PFSK-1 (cell line): ENCODE measurements at regions not wholly inside any gene's neighbourhood (a gene's known extent, or its start where the extent isn't known, plus 50 kb on each side); places are given as distances from the start of the nearest gene placed in this dataset.

ENCODE experiments used
- FOXP2 ChIP-seq: optimal IDR thresholded peaks from 2 replicates; pipeline ENCODE3; 2011; ENCODE audit warnings: borderline replicate concordance, control low read depth, inconsistent platforms; ENCODE audit not compliant: insufficient read depth; ENCODE audit errors: extremely low read length, extremely low read depth
- POLR2AphosphoS5 ChIP-seq: IDR thresholded peaks from 2 replicates; pipeline ENCODE4 v1.6.1; 2012; ENCODE audit warnings: low read depth, mild to moderate bottlenecking, control low read depth, low read length, moderate library complexity
- REST ChIP-seq, 2 experiments: IDR thresholded peaks; 2 replicates each; pipeline versions ENCODE4 v1.6.1 to v1.8.0; 2011 to 2012; ENCODE audit warnings: low read depth in 2 of 2, low read length in 2 of 2, control low read depth in 1 of 2, inconsistent platforms in 1 of 2, mild to moderate bottlenecking in 1 of 2, moderate library complexity in 1 of 2; ENCODE audit not compliant: insufficient read depth in 1 of 2
- SIN3A ChIP-seq: IDR thresholded peaks from 2 replicates; pipeline ENCODE4 v1.6.1; 2012; ENCODE audit warnings: mild to moderate bottlenecking, low read length, moderate library complexity, borderline replicate concordance; ENCODE audit not compliant: insufficient read depth
- TAF1 ChIP-seq: IDR thresholded peaks from 2 replicates; pipeline ENCODE4 v1.6.1; 2012; ENCODE audit warnings: low read length, control low read depth, borderline replicate concordance; ENCODE audit not compliant: insufficient read depth

- TF ChIP-seq SIN3A (no peak), TAF1 (no peak), FOXP2 (no peak), POLR2AphosphoS5 (no peak), REST (IDR thresholded peaks at IDR 0.05; ENCODE audit: insufficient read depth in 1 of 2, low read depth in 2 of 2, low read length in 2 of 2) (no peak)
These were observed 80.1 kb downstream of the SEC61G start for GRCh38 chr7:54678763-54679489.

- TF ChIP-seq SIN3A (no peak), TAF1 (no peak), FOXP2 (no peak), REST (IDR thresholded peaks at IDR 0.05; ENCODE audit: insufficient read depth in 1 of 2, low read depth in 2 of 2, low read length in 2 of 2) (no peak)
These were observed 84.1 kb downstream of the SEC61G start for GRCh38 chr7:54674891-54675290.

DNA sequence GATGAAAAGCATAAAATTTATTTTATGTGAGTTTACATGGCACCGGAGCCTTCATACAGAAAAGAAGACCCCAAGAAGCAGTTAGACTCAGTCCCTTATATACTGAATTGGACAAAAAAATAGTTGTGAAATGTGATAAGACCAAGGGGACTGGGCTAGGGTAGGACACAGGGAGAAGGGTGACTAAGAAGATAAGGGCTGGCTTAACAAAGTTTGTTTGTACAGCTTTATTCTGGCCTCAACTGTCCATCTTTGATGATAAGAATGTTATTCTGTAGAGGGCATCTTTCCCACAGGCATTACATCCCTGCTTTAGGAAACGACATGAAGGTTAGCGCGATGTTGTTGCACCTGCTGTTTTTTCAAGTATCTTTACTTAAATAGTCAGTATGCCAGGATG lies 86.5 kb downstream of the SEC61G start:
- TF ChIP-seq FOXP2 = no peak
- no peak for TF ChIP-seq SIN3A
- TF ChIP-seq POLR2AphosphoS5 = no peak
- TF ChIP-seq TAF1 = no peak
- TF ChIP-seq REST (IDR thresholded peaks at IDR 0.05; ENCODE audit: insufficient read depth in 1 of 2, low read depth in 2 of 2, low read length in 2 of 2) = no peak

DNA sequence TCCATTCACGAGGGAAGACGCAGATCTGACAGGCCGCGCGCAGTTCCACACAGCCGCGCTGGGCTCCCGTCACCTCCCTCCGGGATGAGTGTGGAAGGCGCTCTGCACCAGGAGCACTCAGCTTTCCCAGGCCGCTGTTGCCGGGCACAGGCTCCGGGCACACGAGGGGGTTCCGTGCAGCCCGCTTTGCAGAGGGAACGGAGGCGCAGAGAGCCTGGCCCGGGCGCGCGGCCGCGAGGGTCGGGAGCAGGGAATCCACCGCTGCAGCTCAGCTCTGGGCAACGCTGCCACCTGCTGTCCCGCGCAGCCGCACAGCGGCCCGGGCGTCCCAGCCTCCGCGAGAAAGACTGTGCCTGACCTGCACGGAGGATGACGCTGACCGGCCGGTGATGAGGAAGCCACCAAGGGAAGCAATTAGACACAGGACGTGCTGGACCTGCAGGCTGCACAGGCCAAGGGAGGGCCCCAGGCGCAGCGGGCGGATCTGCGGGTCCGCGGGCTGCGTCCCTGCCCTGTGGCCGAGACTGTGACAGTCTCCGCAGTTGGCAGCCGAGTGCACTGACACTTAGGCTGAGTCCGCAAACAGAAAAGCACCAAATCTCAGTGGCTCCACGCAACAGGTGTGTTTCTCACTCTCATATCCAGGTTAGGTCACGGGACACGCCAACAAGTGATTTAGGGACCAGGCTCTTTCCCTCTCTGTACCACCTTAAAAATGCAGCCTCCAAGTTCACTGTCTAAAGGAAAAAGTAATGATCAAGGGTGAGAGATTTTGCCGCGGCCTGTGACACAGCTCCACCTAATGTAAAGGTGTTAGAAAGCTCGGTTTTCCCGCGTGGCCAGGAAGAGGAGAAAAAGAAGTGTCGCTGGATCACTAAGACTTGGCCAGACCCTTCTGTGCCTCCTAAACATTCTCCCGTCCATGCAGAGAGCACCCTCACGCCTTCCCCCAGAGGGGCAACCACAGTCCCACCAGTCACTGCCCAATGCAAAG lies 94.5 kb downstream of the SEC61G start:
- no peak for TF ChIP-seq TAF1
- 0 out of 4 replicates have a peak, but pooled peaks of 1 of the 2 experiments have one; percentile 10 for TF ChIP-seq REST (IDR thresholded peaks at IDR 0.05; ENCODE audit: insufficient read depth in 1 of 2, low read depth in 2 of 2, low read length in 2 of 2)
- TF ChIP-seq FOXP2 = peak; percentile 82
